ENCODE measurements at regions not wholly inside any gene's neighbourhood (a gene's known extent, or its start where the extent isn't known, plus 50 kb on each side); places are given as distances from the start of the nearest gene placed in this dataset.
"Not testable (repeated sequence)": the region's sequence is repeated elsewhere in the genome, so short reads cannot be mapped to it uniquely, and the experiment has no call there.

DNA sequence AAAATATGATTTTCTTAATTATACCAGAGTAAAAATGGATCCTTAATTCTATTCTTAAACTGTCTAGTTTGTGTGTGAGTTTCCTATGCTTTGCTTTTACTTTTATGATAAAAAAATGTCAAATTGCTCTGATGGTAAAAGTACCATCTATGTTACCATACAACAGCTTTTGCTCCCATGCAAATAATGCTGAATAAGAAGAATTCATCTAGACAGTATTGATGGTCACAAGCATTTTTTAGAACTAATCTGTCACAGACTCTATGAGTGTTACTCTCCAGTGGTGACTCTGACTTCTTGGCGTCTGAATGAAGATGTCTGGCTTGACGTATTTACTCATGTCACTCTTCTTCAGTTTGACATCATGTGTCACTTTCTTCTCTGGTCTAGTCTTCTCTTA, 608.1 kb upstream of the RORB start:
- DNase-seq = no peak

DNA sequence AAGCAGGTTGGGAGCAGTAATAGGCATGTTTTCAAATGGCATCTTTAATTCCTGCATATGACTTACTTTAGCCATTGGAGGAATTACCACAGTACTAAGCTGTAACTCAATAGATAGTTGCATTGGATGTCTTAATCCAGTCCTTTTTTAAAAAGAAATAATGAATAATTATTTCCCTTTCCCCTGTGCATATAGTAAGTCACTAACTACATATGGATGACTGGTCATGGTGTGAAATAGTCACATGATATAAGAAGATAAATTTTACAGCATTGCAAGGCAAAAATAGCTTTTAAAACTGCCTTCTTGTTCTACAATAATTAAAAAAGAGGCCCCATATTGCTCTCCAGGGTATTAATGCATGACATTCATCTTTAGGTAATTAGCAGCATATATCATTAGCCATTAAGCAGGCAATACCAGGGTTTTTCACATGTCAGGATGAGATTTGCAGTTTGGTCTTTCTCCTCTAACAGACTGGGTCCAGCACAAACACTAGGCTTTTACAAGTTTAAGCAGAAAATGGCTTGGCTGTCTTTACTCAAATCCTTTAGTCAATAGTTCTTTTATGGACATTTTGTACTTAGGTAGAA, 606.4 kb upstream of the RORB start:
- peak in 1 of 3 experiments; percentile 25 for DNase-seq

DNA sequence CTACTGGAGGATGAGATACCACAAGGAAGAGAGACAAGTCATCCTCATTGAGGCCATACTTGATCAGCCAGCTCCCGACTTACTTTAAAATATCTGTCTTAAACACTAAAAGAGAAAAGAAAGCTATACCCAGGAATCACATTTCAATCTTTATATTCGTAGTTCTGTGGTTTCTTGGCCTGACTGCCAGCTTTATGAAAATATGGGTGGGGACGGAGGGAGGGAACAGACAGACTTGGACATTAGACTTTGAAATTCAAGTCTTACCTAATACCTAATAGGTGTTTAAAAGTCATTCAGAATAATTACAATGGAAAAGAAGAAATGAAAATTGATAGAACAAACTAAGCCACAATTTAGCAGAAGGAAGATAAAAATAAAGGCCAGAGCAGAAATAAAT, 604.8 kb upstream of the RORB start:
- no peak for DNase-seq

DNA sequence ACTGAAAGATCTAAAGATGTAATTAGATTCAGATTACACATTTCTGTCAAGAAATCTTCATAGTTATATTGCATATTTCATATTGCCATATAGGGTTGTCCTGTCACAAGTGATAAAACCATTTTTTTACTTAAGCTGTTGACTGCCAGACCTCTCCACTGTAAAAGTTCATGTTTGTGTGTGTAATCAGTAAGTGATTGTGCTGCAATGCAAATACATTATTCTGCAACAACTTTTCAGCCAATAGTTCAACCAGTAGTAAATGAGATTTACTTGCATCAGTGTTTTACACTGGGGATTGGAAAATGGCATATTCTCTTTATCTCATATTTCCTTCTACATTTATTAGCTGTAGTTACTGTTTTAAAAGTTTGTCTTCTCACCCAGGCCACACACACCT, 603.9 kb upstream of the RORB start:
- no peak for DNase-seq

DNA sequence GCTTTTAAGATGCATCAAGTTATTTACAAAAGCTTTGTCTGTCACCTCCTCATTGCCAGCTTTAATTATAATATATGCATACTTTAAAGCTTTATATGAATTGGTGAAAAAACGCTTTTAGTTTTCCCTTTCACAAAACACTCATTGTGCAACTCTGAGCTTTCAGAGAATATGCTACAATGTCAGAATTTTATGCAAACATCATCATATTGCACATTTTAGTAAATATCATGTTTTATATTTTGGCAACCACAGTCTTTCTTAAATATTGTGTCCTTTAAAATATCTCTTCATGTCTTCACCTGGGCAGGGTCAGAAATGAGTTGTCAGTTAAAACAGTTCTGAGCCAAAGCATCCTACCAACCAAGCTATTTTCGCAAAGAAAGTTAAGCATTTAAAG, 601.1 kb upstream of the RORB start:
- no peak for DNase-seq

DNA sequence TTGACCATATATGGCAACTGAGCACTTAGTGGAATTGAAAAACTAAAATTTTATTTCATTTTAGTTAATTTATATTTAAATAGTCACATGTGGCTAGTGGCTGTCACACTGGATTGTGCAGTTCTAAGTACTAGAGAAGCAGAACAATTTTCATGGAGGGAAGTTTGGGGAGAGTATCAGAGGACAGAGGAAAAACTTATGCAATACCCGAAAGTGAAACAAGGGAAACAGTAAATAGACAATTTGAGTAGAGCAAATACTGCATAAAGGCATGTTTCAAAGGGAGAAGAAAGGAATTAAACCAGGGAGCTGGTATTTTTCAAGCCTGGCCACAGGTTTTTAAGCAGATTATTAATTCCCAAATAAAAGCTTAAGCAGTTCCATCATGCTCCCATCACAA, 590.5 kb upstream of the RORB start:
- DNase-seq = no peak

DNA sequence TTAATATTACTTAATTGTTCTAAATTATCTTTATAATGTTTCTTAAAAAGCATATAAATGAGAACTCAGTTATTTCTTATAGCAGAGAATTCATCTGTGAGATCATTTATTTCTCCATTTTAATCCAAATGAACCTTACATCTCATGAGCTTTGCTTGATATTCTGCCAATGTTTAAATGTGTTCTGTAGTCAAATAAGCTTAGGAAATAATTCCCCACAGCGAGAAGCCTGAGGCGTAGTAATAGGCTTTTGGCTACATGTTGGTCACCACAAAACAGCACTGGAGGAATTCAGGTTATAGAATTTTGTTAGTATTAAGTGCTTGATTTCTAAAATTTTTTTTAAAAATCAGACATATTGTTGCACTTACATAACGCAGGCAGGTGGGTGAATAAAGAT, 585.3 kb upstream of the RORB start:
- DNase-seq = no peak

DNA sequence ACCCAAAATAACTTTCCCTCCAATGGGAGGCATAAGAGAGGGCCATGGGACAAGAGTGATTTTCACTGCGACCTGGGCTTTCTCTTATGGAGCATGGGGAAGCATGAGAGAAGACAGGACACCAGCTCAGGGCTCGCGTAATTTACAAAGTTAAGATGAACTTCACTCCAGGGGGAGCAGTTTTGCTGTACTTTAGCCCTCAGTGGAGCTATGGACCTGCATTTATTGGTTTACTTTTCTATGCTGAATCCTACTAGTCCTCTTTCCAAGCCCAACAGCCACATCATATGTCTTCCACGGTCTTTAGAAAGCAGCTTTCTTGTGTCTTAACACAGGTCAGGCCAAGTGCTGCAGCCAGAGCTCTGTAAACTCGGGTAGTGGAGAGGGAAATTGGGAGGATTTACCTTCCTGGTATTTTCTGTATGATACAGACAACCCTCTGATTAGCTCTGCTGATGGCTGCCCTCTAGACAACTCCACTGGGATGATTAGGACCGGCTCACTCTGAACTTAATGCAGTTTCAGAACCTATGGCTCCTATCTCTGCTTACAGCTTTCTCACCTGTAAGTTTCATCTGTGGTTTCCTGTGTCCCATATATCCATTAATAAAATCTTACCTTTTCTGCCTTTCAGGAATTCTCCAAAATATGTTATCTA, 581.0 kb upstream of the RORB start:
- peak in 1 of 3 experiments; percentile 10 for DNase-seq

DNA sequence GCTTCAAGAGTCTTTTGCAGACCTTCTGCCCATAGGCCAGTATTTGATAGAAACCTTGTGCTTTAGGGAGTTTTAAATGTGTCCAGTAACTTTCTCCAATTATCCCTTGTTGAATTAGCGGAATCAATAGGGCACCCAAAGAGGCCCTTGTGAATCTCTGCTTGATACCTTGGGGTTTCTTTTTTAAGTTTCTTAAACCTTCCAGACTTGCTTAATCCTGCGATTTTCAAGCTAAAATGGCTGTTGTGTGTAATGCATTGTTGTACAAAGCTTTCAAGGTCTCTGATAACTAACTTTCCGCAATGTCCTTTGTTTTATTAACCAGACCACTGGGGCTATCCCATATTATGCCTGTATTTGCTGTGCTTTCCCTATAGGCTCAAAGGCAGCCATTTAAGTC, 577.4 kb upstream of the RORB start:
- no peak for DNase-seq

DNA sequence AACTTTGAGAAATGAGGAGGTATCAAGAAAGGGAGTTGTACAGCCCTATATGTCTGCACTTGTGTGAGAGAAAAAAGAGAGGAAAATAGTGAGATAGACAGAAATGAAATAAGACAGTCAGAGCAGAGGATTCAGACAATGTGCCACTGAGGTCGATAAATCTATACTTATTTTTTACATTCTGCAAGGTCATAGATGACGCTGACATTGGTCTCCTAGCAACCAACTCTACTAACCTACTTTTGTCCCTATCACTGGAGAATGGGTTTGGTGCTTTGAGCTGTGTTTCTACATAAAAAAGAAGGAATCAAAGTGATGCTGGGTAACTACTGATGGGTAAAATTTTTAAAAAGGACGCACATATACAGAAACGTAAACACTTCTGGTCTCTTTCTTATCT, 573.3 kb upstream of the RORB start:
- DNase-seq = peak in 1 of 3 experiments; percentile 36

DNA sequence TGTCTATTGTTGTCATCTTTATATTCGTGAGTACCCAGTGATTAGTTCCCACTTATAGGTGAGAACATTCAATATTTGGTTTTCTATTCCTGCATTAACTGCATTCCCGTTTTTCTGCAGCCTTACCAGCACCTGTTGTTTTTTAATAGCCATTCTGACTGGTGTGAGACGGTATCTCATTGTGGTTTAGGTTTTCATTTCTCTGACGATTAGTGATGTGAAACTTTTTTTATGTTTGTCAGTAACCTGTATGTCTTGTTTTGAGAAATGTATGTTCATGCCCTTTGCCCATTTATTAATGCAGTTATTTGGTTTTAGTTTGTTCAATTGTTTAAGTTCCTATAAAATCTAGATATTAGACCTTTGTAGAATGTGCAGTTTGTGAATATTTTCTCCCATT, 546.0 kb upstream of the RORB start:
- DNase-seq = peak in 1 of 3 experiments; percentile 30

DNA sequence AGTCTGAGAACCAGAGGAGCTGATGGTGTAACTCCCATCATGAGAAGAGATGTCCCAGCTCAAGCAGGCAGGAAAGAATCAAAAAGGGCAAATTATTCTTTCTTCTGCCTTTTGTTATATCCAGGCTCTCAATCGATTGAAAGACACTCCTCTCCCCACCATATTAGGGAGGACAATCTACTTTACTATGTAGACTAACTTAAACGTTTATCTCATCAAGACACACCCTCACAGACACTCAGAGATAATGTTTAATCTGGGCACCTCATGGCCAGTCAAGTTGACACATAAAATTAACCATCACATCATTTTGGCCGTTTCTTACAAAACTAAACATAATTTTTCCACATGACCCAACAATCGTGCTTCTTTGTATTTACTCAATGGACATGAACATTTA, 534.3 kb upstream of the RORB start:
- DNase-seq = no peak

DNA sequence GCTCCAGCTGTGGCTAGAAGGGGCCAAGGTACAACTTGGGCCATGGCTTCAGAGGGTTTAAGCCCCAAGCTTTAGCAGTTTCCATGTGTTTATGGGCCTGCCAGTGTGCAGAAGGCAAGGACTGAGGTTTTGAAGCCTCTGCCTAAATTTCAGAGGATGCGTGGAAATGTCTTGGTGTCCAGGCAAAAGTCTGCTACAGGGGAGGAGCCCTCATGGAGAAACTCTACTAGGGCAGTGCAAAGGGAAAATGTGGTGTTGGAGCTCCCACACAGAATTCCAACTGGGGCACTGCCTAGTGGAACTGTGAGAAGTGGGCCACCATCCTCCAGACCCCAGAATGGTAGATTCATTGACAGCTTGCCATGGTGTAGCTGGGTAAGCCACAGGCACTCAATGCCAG, 527.2 kb upstream of the RORB start:
- DNase-seq = no peak

DNA sequence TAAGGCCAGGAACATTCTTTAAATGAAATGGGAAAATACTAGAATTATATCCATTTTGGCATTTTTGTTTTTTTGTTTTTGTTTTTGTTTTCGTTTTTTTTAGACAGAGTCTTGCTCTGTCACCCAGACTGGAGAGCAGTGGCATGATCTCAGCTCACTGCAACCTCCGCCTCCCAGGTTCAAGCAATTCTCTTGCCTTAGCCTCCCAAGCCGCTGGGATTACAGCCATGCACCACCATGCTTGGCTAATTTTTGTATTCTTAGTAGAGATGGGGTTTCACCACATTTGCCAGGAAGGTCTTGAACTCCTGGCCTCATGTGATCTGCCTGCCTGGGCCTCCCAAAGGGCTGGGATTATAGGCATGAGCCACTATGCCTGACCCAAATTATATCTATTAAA, 520.7 kb upstream of the RORB start:
- DNase-seq = not testable (repeated sequence)

DNA sequence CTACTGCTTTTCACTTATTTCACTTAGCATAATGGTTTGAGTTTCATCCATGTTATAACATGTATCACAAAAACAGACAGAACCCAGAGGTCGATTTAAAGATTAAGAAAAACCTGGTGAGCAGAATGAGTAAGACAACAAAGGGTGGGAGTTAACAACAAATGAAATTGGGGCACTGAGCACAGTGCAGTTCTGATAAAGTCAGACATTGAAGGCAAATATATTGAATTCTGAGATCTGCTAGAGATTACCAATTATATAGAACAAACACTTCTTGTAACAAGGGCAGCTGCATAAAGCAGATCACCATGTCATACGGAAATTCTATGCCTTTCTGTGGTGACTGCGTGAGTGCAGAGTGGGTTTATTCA, 517.3 kb upstream of the RORB start:
- peak in 1 of 3 experiments; percentile 43 for DNase-seq

DNA sequence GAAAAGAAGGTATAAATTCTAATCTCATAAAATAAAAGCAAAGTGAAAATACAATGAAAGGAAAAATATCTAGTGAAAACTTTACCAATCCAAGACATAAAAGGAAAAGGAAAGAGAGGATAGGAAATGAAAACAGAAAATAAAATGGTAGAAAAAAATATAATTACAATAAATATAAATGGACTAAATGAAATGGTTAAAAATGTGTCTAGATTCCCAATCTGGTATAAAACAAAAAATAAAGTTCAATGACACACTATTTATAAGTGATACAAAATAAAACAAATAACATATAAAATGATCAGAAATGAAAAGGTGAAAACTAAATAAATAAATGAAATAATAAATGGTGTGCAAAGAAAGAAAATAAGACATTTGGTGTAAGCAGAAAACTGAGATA, 516.4 kb upstream of the RORB start:
- no peak for DNase-seq

DNA sequence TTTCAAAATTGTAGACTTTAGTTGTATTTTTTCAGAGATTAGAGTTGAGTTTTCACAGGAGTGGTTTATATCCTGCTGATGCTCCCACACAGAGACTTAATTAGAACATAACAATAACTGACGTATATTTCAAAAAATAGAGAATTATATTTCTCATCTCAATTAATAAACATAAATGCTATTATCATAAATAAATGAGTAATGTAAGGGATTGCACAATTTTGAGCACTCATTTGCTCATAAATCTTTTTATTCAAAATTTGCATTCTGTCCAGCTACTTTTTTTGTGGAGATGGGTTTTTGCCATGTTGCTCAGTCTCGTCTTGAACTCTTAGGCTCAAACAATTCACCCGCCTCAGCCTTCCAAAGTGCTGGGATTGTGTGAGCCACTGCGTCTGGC, 515.7 kb upstream of the RORB start:
- DNase-seq = no peak

DNA sequence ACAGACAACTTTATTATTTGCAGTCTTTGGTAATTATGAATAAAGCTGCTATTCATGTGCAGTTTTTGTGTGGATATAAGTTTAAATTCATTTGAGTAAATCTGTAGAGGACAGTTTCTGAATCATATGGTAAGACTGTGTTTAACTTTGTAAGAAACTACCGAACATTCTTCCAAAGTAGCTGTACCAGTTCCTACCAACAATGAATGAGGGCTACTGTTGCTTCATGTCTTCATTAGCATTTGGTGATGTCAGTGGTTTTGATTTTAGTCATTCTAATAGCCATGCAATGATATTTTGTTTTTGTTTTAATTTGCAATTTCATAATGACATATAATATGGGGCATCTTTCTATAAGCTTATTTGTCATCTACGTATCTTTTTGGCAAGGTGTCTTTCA, 501.3 kb upstream of the RORB start:
- no peak for DNase-seq

DNA sequence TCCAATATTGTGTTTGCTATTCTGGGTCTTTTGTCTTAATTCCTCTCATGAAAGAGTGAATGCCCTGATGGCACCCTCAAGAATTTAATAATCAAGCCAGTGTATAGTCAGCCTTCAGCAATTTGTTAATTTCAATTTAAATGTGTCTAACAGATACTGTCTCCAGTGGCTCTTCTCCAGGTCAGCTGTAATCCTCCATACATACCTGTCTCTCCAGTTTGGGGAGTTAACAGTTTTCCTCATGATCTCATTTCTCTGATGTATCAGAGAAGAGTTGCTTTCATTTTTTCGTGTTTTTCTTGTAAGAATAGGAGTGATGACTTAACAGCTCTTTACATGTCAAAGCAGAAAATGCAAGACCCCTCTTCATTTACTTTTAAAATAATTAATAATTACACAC, 500.3 kb upstream of the RORB start:
- DNase-seq = no peak

DNA sequence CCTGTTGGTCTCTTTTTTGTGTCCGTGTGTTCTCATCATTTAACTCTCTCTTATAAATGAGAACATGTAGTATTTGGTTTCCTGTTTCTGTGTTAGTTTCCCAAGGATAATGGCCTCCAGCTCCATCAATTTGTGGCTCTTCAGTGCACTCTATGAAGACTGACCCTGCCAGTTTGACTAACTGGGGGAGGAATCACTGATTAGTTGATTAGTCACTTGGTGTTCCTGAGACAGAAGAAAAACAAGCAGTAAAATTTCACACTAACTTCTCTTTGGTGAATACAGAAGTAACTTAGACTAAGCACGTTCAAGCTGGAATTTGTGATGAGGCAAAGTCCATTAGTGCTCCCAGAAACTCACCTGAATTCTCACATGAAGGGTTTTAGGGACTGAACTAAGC, 495.8 kb upstream of the RORB start:
- DNase-seq = no peak

DNA sequence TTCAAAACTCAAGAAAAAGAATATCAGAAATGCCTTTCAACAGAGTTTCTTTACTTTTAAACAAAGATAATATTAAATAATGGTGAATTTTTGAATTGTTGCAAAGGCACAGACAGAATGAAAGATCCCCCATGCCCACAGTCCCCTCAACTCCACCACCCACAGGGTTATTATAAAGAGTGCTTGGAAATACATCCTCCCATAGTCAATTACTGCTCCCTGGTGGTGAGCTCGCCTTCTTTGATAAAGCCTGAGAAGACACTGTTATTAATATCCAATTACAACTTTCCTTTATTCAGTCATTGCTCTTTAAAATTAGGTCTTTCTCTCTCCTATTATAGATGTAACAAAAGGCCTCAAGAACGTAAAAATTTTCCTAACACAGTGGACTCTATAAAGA, 490.2 kb upstream of the RORB start:
- DNase-seq = peak in 1 of 3 experiments; percentile 30

DNA sequence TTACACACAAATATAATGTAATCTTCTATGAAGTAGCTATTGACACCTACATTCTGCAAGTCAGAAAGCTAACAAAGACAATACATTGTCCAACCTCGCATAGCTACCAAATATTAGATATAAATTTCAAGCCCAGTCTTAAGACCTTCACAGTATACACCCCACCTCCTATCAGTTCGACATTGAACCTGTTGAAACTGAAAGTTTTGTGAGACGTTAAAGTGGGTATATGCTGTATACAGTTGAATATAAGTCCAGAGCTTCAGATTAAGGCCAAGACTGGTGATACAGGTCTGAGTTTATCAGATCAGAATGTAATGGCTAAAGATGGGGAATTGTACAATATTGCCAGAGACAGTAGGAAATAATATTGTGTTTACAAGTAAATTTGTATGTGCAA, 489.3 kb upstream of the RORB start:
- DNase-seq = no peak

DNA sequence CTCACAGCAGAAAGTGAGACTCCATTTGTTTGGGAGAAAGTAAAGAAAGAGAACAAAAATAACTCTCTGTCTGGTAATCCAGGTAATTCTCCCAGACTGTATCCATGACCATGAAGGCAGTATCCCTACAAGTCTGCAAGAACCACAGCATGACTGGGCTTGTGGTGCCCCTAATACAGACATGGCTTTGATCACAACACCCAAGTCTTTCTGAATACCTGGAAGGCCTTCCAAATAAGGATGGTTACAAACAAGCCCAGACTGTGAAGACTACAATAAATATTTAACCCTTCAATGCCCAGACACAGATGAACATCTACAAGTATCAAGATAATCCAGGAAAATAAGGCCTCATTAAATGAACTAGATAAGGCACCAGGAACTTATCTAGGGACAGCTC, 481.1 kb upstream of the RORB start:
- DNase-seq = no peak

DNA sequence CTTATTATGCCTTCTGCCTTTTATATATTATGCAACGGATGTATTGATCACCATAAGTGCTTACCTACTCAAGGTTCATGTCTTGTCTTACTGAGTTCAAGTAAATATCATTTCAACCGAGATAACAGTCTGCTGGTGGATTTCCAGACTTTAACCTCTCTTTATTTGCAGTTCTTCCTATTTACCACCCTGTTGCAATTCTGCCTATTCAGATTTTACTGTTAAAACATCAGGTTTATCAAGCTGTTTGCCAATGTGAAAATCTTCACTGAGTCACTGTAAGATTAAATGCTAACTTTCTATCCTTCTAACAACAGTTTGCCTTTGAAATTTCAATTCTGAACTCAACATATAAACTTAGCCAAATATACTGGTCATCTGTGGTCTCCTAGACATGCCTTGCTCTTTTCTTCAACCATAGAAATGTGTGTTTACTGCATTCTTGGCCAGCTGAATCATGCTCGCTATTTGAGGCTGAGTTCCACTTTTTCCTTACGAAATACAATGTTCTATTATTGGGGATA, 471.7 kb upstream of the RORB start:
- DNase-seq = no peak

DNA sequence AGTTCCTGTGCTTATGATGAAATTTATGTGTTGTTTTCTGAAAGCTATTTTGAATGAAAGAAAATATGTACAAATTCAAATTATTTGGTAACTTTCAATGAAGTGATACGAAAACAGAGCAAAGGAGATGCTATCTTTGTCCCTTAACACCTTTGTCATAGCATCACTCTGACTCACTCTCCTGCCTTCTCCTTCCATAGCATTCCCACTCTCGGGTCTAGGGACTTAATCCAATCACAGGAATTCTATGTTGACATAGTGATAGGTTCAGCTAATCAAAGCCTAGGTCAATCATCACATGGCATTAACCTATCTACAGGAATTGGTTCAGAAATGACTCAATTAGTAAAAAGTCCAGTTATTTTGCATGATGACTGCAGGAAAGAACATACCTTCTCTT, 464.7 kb upstream of the RORB start:
- no peak for DNase-seq

Data from NCI-H1417 (cell line).